ENCODE measurements at regions not wholly inside any gene's neighbourhood (a gene's known extent, or its start where the extent isn't known, plus 50 kb on each side); places are given as distances from the start of the nearest gene placed in this dataset.

DNA sequence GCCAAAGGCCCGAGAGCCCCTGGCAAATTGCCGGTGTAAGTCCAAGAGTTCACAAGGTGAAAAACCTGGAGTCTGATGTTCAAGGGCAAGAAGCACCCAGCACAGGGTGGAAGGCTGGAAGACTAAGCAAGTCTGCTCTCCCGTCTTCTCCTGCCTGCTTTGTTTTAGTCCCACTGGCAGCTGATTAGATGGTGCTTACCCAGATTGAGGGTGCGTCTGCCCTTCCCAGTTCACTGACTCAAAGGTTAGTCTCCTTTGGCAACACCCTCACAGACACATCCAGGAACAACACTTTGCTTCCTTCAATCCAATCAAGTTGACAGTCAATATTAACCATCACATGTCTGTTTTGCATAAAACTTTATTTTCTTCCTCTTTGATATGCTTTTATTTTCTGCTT lies 157.4 kb downstream of the HS3ST1 start:
- H3K9me3 ChIP-seq (ENCODE audit: control insufficient read depth in 1 of 2, insufficient read depth in 1 of 2, low read depth in 1 of 2, low read length in 2 of 2), result no peaks in the 10 kb centered on the region; a peak in 1 of 4 replicates
- ATAC-seq, result no peak
- DNase-seq (ENCODE audit: low read depth, low spot score), result no peak
- TF ChIP-seq SIN3A (IDR thresholded peaks at IDR 0.05; ENCODE audit: low read depth), result no peak
- no peak for TF ChIP-seq SRF (IDR thresholded peaks at IDR 0.05; ENCODE audit: low read depth)
- TF ChIP-seq, protein P1, sequence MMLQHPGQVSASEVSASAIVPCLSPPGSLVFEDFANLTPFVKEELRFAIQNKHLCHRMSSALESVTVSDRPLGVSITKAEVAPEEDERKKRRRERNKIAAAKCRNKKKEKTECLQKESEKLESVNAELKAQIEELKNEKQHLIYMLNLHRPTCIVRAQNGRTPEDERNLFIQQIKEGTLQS (IDR thresholded peaks at IDR 0.05), result no peak
- TF ChIP-seq, protein P2, sequence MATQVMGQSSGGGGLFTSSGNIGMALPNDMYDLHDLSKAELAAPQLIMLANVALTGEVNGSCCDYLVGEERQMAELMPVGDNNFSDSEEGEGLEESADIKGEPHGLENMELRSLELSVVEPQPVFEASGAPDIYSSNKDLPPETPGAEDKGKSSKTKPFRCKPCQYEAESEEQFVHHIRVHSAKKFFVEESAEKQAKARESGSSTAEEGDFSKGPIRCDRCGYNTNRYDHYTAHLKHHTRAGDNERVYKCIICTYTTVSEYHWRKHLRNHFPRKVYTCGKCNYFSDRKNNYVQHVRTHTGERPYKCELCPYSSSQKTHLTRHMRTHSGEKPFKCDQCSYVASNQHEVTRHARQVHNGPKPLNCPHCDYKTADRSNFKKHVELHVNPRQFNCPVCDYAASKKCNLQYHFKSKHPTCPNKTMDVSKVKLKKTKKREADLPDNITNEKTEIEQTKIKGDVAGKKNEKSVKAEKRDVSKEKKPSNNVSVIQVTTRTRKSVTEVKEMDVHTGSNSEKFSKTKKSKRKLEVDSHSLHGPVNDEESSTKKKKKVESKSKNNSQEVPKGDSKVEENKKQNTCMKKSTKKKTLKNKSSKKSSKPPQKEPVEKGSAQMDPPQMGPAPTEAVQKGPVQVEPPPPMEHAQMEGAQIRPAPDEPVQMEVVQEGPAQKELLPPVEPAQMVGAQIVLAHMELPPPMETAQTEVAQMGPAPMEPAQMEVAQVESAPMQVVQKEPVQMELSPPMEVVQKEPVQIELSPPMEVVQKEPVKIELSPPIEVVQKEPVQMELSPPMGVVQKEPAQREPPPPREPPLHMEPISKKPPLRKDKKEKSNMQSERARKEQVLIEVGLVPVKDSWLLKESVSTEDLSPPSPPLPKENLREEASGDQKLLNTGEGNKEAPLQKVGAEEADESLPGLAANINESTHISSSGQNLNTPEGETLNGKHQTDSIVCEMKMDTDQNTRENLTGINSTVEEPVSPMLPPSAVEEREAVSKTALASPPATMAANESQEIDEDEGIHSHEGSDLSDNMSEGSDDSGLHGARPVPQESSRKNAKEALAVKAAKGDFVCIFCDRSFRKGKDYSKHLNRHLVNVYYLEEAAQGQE (IDR thresholded peaks at IDR 0.05; ENCODE audit: low read depth), result no peak
- TF ChIP-seq EZH2phosphoT487 (IDR thresholded peaks at IDR 0.05; ENCODE audit: borderline replicate concordance), result no peak
- no peaks in the 10 kb centered on the region for H3K36me3 ChIP-seq (ENCODE audit: control insufficient read depth in 1 of 2, insufficient read depth in 2 of 2, low read length in 2 of 2)
- RAD21 ChIA-PET (ENCODE audit: low non-redundant PET in 1 of 2, low total read pairs in 2 of 2, uncharacterized antibody in 2 of 2, unreplicated experiment in 2 of 2), result no interaction called here
- H3K27ac ChIP-seq (ENCODE audit: low read depth, low read length), result no peak overlapping the region
- CTCF ChIA-PET, result no interaction called here
- H3K4me2 ChIP-seq (ENCODE audit: low read length), result no peak overlapping the region
- POLR2A ChIA-PET, result no interaction called here
- no TSS peak for BruUV-seq (replicated peaks)
- H3K79me2 ChIP-seq (ENCODE audit: insufficient read depth, low read length), result no peaks in the 10 kb centered on the region
- no peaks in the 10 kb centered on the region for H4K20me1 ChIP-seq (ENCODE audit: insufficient read depth)
- no peaks in the 10 kb centered on the region for H3K9me2 ChIP-seq (ENCODE audit: insufficient read depth)
- no peak overlapping the region for H3K9ac ChIP-seq (ENCODE audit: low read length)
- no peak overlapping the region for H2AFZ ChIP-seq (ENCODE audit: low read depth, low read length, poor library complexity, severe bottlenecking)
- intact Hi-C loops (cut with micrococcal nuclease), result no loop called here
- no peaks in the 10 kb centered on the region for H3K4me1 ChIP-seq (ENCODE audit: control insufficient read depth in 1 of 2, insufficient read depth in 2 of 2, low read length in 2 of 2)
- H3K4me3 ChIP-seq (replicated peaks in 1 of 2; ENCODE audit: low read depth in 1 of 2, low read length in 2 of 2), result no peak overlapping the region
- H3K27me3 ChIP-seq (ENCODE audit: insufficient read depth, low read length), result no peaks in the 10 kb centered on the region

DNA sequence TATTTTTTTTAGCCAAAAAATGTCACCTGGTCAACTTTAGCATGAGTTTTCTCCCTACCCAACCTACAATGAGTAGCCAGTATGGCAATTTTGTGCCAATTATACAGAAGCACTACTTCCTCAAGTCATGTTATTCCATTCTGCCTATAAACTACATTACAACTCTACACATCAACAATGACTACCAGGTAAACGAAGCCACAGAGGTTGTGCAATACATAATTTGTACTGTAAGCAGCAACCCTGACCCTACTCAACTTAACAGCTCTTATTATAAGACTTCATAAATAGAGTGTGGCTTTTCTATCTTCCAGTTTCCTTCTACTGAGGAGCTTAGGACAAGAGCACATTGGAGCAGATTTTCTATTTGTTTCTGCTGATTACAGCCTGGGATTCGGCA lies 160.5 kb downstream of the HS3ST1 start:
- POLR2A ChIA-PET, result no interaction called here
- H3K79me2 ChIP-seq (ENCODE audit: insufficient read depth, low read length), result no peaks in the 10 kb centered on the region
- no peak overlapping the region for H3K9ac ChIP-seq (ENCODE audit: low read length)
- H3K27me3 ChIP-seq (ENCODE audit: insufficient read depth, low read length), result no peaks in the 10 kb centered on the region
- no peaks in the 10 kb centered on the region for H3K9me2 ChIP-seq (ENCODE audit: insufficient read depth)
- H3K9me3 ChIP-seq (ENCODE audit: control insufficient read depth in 1 of 2, insufficient read depth in 1 of 2, low read depth in 1 of 2, low read length in 2 of 2), result no peaks in the 10 kb centered on the region; a peak in 1 of 4 replicates
- H2AFZ ChIP-seq (ENCODE audit: low read depth, low read length, poor library complexity, severe bottlenecking), result no peak overlapping the region
- TF ChIP-seq, protein P1 (IDR thresholded peaks at IDR 0.05), result no peak
- no peak for TF ChIP-seq ZFX (IDR thresholded peaks at IDR 0.05)
- TF ChIP-seq, protein P3, sequence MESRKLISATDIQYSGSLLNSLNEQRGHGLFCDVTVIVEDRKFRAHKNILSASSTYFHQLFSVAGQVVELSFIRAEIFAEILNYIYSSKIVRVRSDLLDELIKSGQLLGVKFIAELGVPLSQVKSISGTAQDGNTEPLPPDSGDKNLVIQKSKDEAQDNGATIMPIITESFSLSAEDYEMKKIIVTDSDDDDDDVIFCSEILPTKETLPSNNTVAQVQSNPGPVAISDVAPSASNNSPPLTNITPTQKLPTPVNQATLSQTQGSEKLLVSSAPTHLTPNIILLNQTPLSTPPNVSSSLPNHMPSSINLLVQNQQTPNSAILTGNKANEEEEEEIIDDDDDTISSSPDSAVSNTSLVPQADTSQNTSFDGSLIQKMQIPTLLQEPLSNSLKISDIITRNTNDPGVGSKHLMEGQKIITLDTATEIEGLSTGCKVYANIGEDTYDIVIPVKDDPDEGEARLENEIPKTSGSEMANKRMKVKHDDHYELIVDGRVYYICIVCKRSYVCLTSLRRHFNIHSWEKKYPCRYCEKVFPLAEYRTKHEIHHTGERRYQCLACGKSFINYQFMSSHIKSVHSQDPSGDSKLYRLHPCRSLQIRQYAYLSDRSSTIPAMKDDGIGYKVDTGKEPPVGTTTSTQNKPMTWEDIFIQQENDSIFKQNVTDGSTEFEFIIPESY (IDR thresholded peaks at IDR 0.05; ENCODE audit: extremely low read depth, insufficient replicate concordance, low read length), result no peak
- no peak for TF ChIP-seq EGR1 (IDR thresholded peaks at IDR 0.05; ENCODE audit: low read depth)
- no peak for TF ChIP-seq EZH2phosphoT487 (IDR thresholded peaks at IDR 0.05; ENCODE audit: borderline replicate concordance)
- TF ChIP-seq RAD21 (IDR thresholded peaks at IDR 0.05; ENCODE audit: low read depth), result no peak
- no TSS peak for BruUV-seq (replicated peaks)
- H3K36me3 ChIP-seq (ENCODE audit: control insufficient read depth in 1 of 2, insufficient read depth in 2 of 2, low read length in 2 of 2), result no peaks in the 10 kb centered on the region
- no peak for DNase-seq (ENCODE audit: low read depth, low spot score)
- H3K27ac ChIP-seq (ENCODE audit: low read depth, low read length), result no peak overlapping the region
- CTCF ChIA-PET, result no interaction called here
- H3K4me2 ChIP-seq (ENCODE audit: low read length), result no peak overlapping the region
- RAD21 ChIA-PET (ENCODE audit: low non-redundant PET in 1 of 2, low total read pairs in 2 of 2, uncharacterized antibody in 2 of 2, unreplicated experiment in 2 of 2), result no interaction called here
- no peaks in the 10 kb centered on the region for H4K20me1 ChIP-seq (ENCODE audit: insufficient read depth)
- H3K4me3 ChIP-seq (replicated peaks in 1 of 2; ENCODE audit: low read depth in 1 of 2, low read length in 2 of 2), result no peak overlapping the region
- no peaks in the 10 kb centered on the region for H3K4me1 ChIP-seq (ENCODE audit: control insufficient read depth in 1 of 2, insufficient read depth in 2 of 2, low read length in 2 of 2)
- no peak for ATAC-seq
- intact Hi-C loops (cut with micrococcal nuclease), result no loop called here
